Fibroblast of gingiva (primary cell): ENCODE measurements at regions not wholly inside any gene's neighbourhood (a gene's known extent, or its start where the extent isn't known, plus 50 kb on each side); places are given as distances from the start of the nearest gene placed in this dataset.

ENCODE experiments used
- DNase-seq: peaks from one replicate; pipeline ENCODE4 v3.0.0-alpha.2; 2011; ENCODE audit warnings: low read depth

DNA sequence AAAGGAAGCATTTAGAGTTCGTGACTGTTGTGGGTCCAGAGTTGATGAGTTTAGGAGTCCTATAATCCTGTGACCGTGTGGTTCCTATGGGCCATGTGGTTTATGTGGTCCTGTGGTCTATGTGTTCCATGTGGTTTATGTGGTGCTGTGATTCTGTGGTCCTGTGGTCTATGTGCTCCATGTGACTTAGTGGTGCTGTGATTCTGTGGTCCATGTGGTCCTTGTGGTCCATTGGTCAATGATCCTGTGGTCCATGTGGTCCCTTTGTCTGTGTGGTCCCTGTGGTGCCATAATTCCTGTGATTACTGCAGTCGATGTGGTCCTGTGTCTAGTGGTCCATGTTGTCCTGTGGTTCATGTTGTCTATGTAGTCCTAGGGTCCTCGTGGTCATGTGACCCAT, 167.3 kb downstream of the TMEM18 start:
- DNase-seq, result no peak

DNA sequence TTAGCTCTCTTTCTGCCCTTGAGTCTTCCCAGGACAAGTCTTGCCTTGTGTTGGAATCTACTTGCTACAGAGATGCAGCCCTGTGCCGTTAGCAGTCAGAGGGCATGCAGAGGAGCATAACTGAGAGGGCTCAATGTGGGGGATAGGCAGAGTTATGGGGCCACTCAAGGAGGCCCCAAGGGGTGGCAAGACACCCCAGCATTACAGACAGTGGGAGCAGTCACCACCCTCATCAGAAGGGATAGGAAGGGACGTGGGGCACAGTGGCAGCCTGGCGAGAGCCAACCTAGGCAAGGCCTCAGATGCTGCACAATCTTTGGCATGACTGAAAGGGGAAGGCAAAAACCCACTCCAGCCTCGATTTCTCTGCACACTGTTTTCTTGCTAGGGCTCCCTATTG, 169.1 kb downstream of the TMEM18 start:
- DNase-seq, result no peak

DNA sequence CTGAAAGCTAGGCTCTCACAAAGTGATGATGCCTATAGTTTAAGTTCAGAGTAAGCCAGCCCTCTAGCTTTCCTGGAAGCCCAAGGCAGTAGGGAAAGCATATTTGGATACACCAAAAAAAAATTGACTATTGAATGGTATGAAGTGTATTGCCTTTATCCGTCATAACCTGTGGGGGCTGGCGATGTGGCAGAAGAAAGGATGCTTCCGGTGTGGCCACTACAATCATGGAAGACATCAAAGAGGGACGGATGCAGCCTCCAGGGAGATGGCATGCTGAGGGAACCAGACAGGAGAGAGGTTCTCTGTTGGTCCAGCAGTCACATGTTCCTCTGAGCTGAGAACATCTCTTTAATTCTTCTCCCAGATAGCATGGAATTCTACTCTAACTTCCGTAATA, 170.3 kb downstream of the TMEM18 start:
- DNase-seq, result no peak

DNA sequence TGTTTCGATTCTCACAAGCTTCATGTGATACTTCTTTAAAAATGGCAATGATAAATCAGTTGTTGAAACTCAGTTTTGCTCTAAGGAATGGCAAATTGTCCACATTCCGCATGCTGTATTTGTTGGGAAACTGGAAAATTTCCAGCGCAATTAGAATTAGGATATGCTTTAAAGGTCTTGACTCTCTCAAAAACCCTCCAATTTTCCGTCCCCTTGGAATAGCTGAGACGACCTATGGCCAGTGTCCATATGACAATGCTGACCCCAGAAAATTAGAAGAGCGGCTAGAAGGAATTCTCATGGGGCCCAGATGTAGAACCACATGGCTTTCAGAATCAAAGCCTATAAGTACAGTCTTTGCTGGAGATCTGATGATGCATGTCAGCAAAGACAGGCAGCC, 170.8 kb downstream of the TMEM18 start:
- no peak for DNase-seq

DNA sequence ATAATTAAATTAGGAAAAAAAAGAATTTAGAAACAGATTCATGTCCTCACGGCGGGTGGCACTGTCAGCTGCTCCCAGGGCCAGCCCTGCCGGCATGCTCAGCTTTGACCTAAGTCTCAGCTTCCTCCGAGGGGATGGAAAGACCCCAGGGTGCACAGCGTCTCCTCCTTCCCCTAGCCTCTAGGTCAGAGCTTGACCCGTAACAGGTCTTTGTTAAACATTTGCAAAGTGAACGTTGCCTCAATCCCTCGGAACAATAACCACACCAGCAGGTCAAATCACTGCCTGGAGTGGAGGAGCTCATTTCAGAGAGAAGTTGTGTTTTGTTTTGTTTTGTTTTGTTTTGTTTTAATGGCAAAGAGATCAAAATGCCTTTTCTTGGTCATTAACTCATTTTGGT, 171.3 kb downstream of the TMEM18 start:
- no peak for DNase-seq

DNA sequence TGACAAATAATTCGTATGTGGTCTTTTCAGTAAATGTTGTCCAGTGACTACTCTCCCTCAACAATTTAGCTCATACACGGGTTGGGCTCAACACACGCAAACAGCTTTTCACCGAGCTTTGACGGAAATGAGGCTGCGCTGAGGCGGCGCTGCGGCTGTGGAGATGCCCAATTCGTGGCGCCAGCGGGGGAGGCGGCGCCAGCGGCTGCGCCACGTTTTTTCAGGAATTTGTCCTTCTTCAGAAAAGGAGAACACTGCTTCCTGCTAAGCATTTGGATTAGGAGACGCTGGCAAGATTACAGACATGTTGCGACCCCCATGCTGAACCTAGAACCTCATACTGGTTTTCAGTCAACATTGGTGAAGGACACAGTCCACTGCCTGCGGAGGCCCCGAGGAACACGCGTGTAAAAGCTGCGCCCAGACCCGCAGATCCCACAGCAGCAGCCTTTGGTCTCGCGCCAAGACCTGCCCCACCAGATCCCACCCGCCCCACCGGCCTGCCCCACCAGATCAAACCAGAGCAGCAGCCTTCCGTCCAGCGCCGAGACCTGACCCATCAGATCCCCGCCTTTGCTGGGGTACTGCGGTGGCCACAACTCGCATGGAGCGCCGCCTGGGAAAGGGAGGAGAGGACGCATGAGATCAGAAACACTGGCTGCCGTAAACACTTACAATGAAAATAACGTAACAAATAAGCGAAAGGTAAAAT, 173.8 kb downstream of the TMEM18 start:
- DNase-seq, result no peak

DNA sequence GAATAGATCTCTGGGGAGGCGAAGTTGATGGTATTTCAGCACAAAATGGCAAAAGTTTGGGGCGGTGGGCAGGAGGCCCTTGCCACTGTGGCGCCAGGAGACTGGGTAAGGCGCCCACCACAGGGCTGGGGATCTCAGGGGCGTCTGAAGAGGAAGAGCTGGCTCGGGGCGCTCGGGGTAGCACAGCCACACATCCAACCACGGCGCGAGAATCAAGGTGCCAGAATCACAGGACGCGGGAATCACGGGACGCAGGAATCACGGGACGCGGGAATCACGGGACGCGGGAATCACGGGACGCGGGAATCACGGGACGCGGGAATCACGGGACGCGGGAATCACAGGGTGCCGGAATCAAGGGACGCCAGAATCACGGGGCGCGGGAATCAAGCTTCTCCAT, 174.4 kb downstream of the TMEM18 start:
- DNase-seq, result no peak

DNA sequence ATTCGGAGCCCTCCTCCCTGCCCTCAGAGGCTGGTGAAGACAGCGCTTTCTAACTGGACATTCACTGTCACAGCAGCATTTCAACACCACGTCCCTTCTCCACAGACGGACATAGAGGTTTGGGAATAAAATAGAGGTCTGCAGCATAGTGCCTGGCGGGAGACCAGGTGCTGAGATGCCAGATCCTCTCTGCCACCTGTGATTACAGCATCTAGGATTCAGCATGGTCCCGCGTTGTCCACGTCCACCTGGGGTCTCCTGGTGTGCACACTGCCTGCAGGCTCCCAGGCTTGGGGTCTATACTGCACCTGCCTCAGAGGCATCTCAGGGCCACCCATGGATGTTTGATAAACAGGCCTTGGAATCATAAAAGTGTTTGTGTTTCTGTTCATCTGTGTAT, 175.5 kb downstream of the TMEM18 start:
- DNase-seq, result no peak

DNA sequence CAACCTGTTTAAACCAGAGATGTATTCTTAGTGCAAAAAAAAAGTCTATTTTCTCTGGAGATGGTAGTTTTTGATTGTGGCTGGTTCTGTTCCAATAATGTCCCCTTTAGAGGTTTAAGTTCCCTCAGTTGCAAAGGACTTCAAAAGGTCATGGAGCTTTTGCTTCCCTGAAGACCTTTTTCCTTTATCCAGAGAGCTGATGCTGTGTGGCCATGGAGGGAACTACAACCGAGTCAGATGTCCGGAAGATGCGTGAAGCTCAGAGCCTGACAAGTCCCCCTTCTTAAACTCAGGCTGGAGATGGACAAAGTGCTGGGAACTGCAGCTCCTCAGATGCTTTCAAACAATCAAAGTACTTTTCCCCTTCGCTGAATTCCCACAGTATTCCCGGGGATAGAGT, 176.1 kb downstream of the TMEM18 start:
- no peak for DNase-seq

DNA sequence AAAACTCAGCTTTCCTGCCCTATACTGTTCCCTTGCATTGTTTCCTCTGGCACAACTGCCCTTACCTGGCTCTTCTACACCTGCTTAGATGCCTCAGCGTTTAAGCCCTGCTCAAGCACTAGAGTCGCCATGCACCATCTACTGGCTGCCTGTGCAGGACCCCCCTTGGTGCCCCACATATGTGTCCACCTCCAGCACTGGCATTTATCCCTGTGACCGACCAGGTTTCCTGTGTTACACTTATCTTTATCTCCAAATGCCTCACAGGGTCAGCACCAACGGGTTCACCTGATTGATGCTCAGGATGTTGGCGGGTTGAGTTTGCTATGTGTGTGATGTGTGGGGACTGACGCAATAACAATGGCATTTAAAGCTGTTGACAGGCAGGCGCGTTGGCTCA, 177.5 kb downstream of the TMEM18 start:
- DNase-seq, result no peak

DNA sequence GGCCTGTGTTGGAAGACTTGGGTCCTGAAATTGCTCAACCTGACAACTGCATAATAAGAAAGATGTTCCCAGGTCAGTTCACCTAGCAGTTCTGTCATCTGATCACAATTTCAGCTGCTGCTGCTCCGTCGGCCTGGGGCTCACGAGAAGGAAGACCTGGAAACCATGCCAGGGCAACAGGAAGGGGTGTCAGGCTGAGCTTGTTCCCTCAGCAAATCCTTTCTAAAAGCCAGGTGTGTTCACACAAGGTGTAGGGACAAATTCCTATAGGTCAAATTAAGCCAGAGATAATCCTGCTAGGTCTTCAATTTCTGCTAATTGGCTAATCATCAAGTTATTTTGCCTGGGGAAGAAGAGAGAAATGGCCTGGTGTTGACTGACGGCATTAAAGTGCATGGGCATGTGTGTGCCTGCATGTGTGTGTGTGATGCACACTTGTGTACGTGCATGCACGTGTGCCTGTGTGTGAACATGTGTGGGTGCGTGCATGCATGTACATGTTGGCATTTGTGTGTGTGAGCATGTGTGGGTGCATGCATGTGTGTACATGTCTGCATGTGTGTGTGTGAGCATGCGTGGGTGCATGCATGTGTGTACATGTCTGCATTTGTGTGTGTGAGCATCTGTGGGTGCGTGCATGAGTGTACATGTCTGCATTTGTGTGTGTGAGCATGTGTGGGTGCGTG, 178.6 kb downstream of the TMEM18 start:
- no peak for DNase-seq

DNA sequence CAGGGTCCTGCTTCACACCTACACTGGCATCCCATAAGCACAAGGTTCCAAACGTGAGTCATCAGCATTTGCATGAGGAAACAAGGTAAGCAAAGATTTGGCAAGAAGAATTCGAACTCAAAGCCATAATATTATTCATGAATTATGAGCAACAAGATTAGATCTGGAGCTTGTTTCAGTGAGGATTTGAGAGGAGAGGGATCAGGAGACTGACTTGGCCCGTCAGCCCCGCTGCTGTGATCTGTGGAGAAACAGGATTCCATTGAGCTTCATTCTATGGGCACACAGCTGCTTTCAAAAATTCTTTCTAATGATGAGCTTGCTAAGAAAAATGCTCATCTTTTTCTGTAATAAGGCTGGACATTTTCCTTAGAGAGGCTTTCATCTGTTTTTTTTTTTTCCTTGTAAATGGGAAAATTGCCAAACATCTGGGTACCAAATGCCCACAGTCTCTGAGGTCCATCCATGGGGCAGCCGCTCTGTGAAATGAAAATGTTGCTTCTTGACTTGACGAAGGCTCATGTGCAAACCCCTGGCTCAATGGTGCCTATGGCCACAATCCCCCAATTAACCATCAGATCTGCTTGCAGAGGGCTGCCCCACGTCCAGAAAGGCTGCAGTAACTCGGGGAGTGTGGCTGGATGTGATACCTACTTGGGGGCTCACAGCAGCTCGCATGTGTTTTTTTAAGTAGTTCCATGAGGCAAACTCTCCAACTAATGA, 179.3 kb downstream of the TMEM18 start:
- DNase-seq, result no peak

DNA sequence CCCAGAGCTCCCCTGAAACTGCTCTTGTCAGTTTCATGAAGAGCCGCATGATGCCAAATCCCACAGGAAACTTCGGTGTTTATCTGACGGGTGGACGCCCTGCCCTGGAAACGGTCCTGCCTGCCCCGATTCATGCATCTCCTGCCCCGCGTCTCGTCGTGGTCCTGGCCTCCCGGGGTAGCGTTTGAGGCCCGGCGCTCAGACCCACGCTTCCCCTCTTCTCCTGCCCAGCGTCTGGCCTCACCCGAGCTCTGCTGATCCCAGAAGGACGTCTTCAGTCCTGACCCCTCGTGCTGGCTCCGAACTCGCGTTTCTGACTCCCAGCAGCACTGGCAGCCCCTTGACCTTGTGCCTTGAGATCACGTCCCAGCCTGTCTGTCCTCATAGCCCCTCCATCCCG, 180.5 kb downstream of the TMEM18 start:
- DNase-seq, result no peak

DNA sequence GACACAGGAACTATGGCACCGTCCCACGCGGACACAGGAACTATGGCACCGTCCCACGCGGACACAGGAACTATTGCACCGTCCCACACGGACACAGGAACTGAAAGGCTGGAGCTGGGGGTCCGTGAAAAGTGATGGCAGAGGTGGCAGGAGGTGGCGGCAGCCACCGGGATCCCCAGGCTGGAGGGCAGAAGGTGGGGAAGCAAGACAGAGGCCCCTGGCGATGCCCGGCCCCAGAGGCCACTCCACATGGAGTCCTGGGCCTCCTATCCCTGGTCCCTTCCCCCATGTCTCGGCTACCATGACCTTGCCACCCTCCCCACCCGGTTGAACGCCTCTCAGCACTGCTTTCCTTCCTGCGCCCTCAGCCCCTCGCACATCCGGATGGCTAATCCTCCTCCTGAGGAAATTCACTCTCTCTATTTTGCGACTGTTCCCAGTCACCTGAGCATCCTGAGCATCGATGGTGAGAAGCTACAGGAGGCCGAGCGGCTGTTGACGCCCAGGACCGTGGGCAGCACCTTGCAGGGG, 181.4 kb downstream of the TMEM18 start:
- no peak for DNase-seq

DNA sequence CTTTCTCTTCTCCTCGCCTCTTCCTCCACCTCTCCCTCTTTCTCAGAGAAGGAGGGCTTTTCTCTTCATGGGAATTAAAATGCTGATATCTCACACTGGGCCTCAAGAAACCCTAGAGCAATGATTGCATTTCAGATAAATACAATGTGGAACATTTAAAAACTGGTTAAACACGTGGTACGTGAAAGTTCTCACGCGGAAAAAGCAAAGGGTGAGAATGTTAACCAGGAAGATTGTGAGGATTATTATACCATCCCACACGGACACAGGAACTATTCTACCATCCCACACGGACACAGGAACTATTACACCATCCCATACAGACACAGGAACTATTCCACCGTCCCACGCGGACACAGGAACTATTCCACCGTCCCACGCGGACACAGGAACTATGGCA, 182.4 kb downstream of the TMEM18 start:
- DNase-seq, result no peak

DNA sequence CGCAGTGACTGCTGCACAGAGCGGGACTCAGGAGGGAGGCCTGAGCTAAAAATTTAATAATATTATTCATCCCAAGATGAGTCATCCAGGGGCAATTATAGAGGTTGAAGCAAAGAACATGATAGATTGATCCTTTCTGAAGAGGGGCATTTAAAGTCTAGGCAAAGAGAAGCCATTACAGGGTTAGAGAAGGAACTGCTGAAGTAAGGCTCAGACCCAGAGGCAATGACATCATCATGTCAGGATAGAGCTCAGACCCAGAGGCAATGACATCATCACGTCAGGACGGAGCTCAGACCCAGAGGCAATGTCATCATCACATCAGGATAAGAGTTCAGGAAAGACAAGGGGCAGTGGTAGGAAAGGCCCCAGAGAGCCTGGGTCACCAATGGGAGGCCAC, 184.0 kb downstream of the TMEM18 start:
- DNase-seq, result no peak

DNA sequence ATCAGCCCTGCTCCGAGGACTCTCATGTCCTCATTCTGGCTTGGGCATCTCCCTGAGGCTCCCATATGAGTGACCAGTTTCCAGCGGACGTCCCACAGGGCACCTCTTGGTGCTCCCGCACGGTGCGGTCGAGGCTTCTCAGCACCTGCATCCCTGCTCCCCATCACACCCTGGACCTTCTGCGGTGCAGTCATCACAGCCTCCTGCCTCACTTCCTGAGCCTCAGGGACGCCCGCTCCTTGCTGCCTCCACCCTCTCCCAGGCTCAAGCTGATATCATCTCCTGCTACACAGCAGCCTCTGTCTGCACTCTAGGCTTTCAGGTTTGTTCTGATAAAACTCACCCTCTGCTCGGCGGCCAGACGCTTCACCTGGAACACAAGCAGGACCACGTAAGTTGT, 185.0 kb downstream of the TMEM18 start:
- DNase-seq, result no peak

DNA sequence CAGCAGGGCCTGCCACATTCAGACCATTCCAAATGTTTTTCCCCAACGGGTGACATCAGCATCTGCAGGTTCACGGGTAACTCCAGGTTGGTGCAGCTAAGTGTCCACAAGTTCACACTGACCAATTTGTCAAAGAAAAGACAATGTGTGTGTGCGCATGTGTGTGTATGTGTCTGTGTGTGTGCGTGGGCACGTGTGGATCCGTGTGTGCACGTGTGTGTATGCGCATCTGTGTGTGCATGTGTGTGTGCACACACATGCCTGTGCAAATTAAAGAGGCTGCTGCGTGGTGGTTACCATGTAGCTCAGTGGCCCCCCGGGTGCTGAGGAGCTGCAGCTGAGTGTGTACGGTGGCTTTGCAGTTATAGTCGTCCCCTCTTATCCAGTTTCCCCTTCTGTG, 187.4 kb downstream of the TMEM18 start:
- no peak for DNase-seq

DNA sequence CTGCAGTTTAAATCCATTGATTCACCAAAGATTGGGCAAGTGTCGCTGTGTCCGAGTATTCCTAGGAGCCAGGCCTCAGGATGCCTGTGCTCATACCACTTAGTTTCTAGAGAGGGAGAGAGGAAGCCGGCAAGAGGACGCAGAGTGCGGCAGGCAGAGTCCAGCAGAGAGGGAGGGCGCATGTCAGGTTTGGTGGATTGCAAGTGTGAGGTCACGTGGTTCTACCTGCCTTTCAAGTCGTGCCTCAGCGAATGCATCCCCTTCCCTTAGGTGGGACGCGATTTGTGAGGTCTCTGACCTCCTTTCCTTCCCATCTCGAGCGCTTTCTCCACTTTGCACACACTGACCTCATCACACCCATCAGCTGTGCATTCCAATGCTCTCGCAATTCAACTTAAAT, 188.1 kb downstream of the TMEM18 start:
- no peak for DNase-seq

DNA sequence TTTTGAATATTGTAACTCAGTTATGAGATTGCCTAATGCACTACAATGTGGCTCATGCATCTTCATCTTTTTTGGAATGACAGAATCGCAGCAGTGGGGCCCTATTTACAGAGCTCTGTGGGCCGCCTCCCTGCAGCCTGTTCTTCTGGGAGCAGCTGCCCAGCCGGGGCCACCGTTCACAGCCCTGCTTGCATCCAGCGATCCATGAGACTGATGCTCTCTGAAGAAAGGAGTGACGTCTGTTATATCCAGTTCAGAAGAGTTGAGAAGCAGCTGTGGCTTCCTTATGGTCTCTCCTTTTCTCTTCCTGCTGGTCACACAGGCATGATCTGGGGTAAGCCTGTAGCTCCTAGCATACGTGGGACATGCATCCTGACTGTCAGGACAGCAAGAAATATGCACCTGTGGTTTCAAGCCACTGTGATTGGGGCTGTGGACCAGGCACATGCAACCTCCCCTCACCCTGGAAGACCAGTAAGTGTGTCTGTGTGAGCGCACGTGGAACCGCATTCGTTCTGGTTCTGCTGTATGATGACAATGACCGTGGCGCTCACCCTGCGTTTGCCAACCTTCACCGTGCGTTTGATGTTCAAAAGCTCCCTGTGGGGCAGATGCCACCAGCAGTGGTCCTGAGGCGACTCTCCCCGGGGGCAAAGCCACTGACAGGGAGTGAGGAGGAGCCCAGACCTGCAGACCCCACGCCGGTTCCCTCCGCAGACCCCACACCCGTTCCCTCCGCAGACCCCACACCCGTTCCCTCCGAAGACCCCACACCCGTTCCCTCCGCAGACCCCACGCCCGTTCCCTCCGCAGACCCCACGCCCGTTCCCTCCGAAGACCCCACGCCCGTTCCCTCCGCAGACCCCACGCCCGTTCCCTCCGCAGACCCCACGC, 189.8 kb downstream of the TMEM18 start:
- no peak for DNase-seq

DNA sequence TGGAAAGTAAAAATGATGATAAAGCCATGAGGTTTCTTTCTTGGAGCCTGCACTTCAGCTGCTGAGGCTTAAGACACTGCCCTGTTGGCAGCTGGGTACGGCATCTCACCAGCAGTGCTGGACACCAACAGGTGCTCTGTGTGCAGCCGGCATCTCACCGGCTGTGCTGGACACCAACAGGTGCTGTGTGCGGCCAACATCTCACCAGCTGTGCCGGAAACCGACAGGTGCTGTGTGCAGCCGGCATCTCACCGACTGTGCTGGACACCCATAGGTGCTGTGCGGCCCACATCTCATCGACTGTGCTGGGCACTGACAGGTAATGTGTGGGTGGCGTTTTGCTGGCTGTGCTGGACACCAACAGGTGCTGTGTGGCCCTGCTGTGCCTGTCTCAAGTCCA, 190.8 kb downstream of the TMEM18 start:
- no peak for DNase-seq

DNA sequence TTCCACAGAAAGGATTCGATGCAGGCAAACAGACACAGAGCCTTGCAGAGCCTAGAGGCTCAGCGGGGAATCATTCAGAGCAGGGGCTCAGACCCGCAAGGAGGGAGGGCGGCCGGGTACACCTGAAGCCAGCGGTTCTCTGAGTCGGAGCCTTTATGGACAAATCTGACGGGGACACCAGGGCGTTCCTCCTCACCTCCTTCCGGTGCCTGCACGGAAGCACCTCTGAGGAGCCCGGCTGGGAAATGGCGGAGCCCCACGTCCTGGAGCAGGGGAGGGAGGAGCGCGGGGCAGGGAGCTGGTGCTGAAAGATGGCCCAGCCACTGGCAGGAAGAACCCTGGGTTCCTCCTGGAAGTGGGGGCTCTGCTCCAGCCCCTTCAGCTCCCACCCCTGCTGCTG, 193.5 kb upstream of the ALKAL2 start:
- no peak for DNase-seq
